Muscle layer of duodenum (tissue), 2 donors: ENCODE measurements at regions not wholly inside any gene's neighbourhood (a gene's known extent, or its start where the extent isn't known, plus 50 kb on each side); places are given as distances from the start of the nearest gene placed in this dataset.

Source experiments
- H3K27ac ChIP-seq: one replicate; pipeline ENCODE4 v1.7.0; 2013; ENCODE audit warnings: mild to moderate bottlenecking, low read length
- H3K27me3 ChIP-seq: one replicate; pipeline ENCODE4 v1.7.0; 2013; ENCODE audit warnings: low read depth, mild to moderate bottlenecking, control low read depth, low read length
- H3K36me3 ChIP-seq, 2 donors: one replicate each; pipeline ENCODE4 v1.7.0; 2013; ENCODE audit warnings: low read length in 2 of 2, control low read depth in 1 of 2, mild to moderate bottlenecking in 1 of 2; ENCODE audit not compliant: insufficient read depth in 2 of 2, control insufficient read depth in 1 of 2
- H3K4me1 ChIP-seq, 2 donors: one replicate each; pipeline ENCODE4 v1.7.0; 2013; ENCODE audit warnings: low read length in 2 of 2, mild to moderate bottlenecking in 2 of 2, control low read depth in 1 of 2, moderate library complexity in 1 of 2; ENCODE audit not compliant: insufficient read depth in 2 of 2, control insufficient read depth in 1 of 2
- H3K4me3 ChIP-seq, 2 donors: one replicate each; pipeline ENCODE4 v1.7.0; 2013; ENCODE audit warnings: low read length in 2 of 2, low read depth in 1 of 2, mild to moderate bottlenecking in 1 of 2
- H3K9me3 ChIP-seq, 2 donors: one replicate each; pipeline ENCODE4 v1.7.0; 2013; ENCODE audit warnings: low read length in 2 of 2, control low read depth in 1 of 2, mild to moderate bottlenecking in 1 of 2; ENCODE audit not compliant: control insufficient read depth in 1 of 2
- donor health status: healthy.

DNA sequence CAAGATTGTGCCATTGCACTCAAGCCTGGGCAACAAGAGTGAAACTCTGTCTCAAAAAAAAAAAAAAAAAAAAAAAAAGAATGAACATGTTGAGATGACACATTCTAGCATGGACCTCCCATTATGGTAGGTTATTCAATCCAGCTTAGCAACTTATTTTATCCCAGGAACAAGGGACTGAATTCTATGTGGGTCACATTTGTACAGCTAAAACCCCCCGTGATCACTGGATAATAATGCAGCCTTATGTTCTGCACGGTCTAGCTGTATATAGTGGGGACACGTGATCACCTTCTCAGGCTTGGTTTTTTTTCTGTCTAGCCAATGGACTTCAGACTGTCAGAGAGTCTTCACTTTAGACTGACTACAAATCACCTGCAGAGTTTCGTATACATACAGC lies 115.2 kb upstream of the FRG1 start:
- no peaks in the 10 kb centered on the region for H3K27me3 ChIP-seq
- no peaks in the 10 kb centered on the region for H3K4me1 ChIP-seq
- H3K9me3 ChIP-seq, result no peaks in the 10 kb centered on the region
- H3K36me3 ChIP-seq, result no peaks in the 10 kb centered on the region
- H3K27ac ChIP-seq, result no peak overlapping the region
- H3K4me3 ChIP-seq, result no peak overlapping the region

- H3K27ac ChIP-seq, result no peak overlapping the region
- no peaks in the 10 kb centered on the region for H3K4me1 ChIP-seq
- H3K36me3 ChIP-seq, result no peaks in the 10 kb centered on the region
- H3K9me3 ChIP-seq, result no peaks in the 10 kb centered on the region
- no peak overlapping the region for H3K4me3 ChIP-seq
- no peaks in the 10 kb centered on the region for H3K27me3 ChIP-seq
These were observed 114.0 kb upstream of the FRG1 start for GRCh38 chr4:189826657-189827056.

DNA sequence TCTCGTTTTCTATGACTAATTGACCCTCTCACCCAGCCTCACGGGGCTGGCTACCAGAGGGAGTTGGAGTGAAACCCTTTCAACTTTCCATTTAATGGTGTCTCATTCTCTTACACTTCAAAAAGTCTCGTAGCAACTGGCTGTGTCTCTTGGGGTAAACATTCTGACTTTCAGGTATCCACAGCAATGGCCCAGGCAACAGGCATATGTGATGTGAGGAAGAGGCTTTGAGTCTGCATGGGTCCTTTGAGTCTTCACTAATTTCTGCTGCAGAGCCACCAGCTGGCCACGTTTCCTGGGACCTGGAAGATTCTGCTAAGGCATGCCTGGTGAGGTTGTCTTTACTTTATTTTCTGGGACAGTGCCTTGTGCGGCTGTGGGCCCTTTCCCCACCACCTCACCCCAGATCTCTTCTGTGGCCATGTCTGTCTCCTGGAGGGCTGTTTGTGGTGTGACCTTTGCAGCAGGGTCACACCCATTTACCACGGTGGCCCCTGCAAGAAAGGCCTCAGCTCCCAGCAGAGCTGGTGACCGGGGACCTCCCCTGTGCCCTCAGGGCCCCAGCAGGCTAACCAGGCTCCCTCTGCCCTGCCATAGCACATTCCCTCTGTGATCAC lies 112.5 kb upstream of the FRG1 start:
- no peaks in the 10 kb centered on the region for H3K4me1 ChIP-seq
- no peak overlapping the region for H3K4me3 ChIP-seq
- no peaks in the 10 kb centered on the region for H3K9me3 ChIP-seq
- no peaks in the 10 kb centered on the region for H3K36me3 ChIP-seq
- no peak overlapping the region for H3K27ac ChIP-seq
- H3K27me3 ChIP-seq, result no peaks in the 10 kb centered on the region

DNA sequence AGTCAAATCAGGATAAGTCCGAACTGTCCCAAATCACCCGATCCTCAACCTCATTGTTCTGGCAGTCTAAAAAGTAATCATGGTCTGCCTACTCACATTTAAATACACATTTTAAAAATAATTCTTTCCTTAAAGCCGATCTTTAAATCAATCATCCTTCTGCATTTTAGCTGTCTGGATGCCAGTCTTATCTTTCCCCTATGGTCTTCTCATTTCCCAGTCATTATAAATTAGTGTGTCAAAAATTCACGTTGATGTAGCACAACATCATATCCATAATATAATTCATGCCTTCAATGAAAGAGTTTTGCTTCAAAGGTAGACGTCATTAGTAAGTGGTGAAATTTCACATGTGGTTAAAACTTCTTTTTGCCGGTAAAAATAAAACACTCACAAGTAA lies 108.1 kb upstream of the FRG1 start:
- no peaks in the 10 kb centered on the region for H3K27me3 ChIP-seq
- H3K27ac ChIP-seq, result no peak overlapping the region
- no peaks in the 10 kb centered on the region for H3K9me3 ChIP-seq
- H3K4me3 ChIP-seq, result no peak overlapping the region
- no peaks in the 10 kb centered on the region for H3K36me3 ChIP-seq
- no peaks in the 10 kb centered on the region for H3K4me1 ChIP-seq

DNA sequence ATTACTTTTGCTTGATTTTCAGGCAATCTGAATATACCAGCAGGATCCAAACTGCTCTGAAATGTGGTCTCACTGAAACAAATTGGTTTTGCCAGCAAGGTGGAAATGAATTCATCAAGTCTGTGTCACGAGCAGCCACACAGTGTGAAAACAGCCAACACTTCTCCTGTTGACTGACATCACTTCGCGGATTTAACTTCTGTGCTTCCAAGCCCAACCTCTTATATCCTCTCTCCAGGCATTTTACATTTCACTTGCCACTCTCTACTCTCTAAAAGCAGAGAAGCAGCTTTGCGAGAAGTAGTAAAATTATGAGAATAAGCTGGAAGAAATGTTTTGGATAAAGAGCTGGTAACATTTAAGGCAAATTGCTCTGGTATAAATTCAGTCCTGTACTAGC lies 106.1 kb upstream of the FRG1 start:
- no peaks in the 10 kb centered on the region for H3K27me3 ChIP-seq
- H3K4me3 ChIP-seq, result no peak overlapping the region
- no peaks in the 10 kb centered on the region for H3K36me3 ChIP-seq
- no peak overlapping the region for H3K27ac ChIP-seq
- no peaks in the 10 kb centered on the region for H3K9me3 ChIP-seq
- no peaks in the 10 kb centered on the region for H3K4me1 ChIP-seq

GRCh38 chr4:189835505-189835904 lies 105.2 kb upstream of the FRG1 start:
- H3K27me3 ChIP-seq, result no peaks in the 10 kb centered on the region
- no peak overlapping the region for H3K27ac ChIP-seq
- no peaks in the 10 kb centered on the region for H3K9me3 ChIP-seq
- H3K36me3 ChIP-seq, result no peaks in the 10 kb centered on the region
- H3K4me3 ChIP-seq, result no peak overlapping the region
- no peaks in the 10 kb centered on the region for H3K4me1 ChIP-seq

DNA sequence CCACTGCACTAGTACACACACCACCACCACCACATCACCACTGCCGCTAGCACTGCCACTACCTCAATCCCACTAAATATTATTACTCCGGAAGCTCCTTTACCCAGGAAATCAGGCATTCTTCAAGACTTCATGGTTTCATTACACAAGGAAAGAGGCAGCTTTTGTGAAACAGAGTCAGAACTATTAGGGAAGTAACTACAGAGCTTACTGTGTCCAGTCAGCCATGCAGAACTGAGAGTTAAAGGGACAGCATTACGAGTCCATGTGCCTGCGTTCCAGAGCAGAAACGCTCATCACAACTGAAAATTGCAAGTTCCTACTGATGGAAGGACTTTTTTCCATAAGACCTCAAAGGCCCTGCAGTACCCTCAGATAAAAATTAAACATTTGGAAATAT lies 103.2 kb upstream of the FRG1 start:
- H3K36me3 ChIP-seq, result no peaks in the 10 kb centered on the region
- H3K27ac ChIP-seq, result no peak overlapping the region
- H3K27me3 ChIP-seq, result no peaks in the 10 kb centered on the region
- no peak overlapping the region for H3K4me3 ChIP-seq
- H3K9me3 ChIP-seq, result no peaks in the 10 kb centered on the region
- no peaks in the 10 kb centered on the region for H3K4me1 ChIP-seq

- Histone ChIP-seq H3K4me1 (no peaks in the 10 kb centered on the region), H3K9me3 (no peaks in the 10 kb centered on the region), H3K36me3 (no peaks in the 10 kb centered on the region), H3K27me3 (no peaks in the 10 kb centered on the region), H3K4me3 (no peak overlapping the region), H3K27ac (no peak overlapping the region)
These were observed 101.7 kb upstream of the FRG1 start for GRCh38 chr4:189838821-189839497.

- no peaks in the 10 kb centered on the region for H3K27me3 ChIP-seq
- H3K9me3 ChIP-seq, result no peaks in the 10 kb centered on the region
- no peak overlapping the region for H3K4me3 ChIP-seq
- no peaks in the 10 kb centered on the region for H3K4me1 ChIP-seq
- H3K36me3 ChIP-seq, result no peaks in the 10 kb centered on the region
- H3K27ac ChIP-seq, result no peak overlapping the region
These were observed 100.3 kb upstream of the FRG1 start for GRCh38 chr4:189840356-189840755.

DNA sequence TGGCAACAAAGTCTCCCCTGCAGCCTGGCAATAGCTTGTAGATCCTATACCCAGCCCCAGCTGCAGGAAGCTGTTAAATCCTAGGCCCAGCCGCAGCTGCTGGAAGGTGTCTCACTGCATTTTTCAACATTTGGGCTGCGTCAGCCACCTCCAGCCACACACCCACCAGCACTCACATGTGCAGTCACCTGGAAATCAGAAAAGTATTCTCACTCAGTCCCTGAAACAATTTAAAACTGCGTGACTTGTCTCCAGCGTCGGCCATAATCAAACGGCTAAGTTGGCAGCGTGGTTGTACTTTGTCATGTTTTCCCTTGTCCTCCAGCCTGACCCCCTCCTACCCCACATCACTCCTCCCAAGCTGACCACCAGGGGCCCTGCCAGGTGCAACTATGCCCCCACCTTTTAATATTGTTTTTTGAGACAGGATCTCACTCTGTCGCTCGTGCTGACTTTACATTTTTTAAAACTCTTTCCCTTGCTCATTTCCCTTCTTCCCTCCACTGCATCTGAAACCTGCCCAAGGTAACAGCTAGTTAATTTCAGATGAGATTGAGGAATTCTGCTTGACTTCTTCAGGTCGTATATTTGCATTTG lies 97.2 kb upstream of the FRG1 start:
- Histone ChIP-seq H3K27me3 (no peaks in the 10 kb centered on the region), H3K27ac (no peak overlapping the region), H3K4me3 (no peak overlapping the region), H3K4me1 (no peaks in the 10 kb centered on the region), H3K9me3 (no peaks in the 10 kb centered on the region), H3K36me3 (no peaks in the 10 kb centered on the region)

GRCh38 chr4:189845145-189845846 lies 95.4 kb upstream of the FRG1 start:
- Histone ChIP-seq H3K9me3 (no peaks in the 10 kb centered on the region), H3K4me3 (no peak overlapping the region), H3K4me1 (no peaks in the 10 kb centered on the region), H3K36me3 (no peaks in the 10 kb centered on the region), H3K27ac (no peak overlapping the region), H3K27me3 (no peaks in the 10 kb centered on the region)
